SK-N-SH treated with all-trans-retinoic acid at 6 μM for 48 hours (cell line): ENCODE measurements at regions not wholly inside any gene's neighbourhood (a gene's known extent, or its start where the extent isn't known, plus 50 kb on each side); places are given as distances from the start of the nearest gene placed in this dataset.

Experiments
- ARNTL ChIP-seq: fragments of 450-650 bp; formaldehyde crosslinking; IDR thresholded peaks from 2 replicates; pipeline ENCODE4 v1.5.0; 2020; ENCODE audit warnings: low read depth, mild to moderate bottlenecking, moderate library complexity, borderline replicate concordance
- GLIS3 ChIP-seq: fragments of 250-450 bp; sonication (Bioruptor Pico); IDR thresholded peaks from 2 replicates; pipeline ENCODE4 v1.5.0; 2020; ENCODE audit warnings: mild to moderate bottlenecking, moderate library complexity
- ZNF565 ChIP-seq: fragments of 450-650 bp; formaldehyde crosslinking; conservative IDR thresholded peaks from 2 replicates; pipeline ENCODE4 v1.5.0; 2020; ENCODE audit warnings: low read depth, mild to moderate bottlenecking, moderate library complexity

DNA sequence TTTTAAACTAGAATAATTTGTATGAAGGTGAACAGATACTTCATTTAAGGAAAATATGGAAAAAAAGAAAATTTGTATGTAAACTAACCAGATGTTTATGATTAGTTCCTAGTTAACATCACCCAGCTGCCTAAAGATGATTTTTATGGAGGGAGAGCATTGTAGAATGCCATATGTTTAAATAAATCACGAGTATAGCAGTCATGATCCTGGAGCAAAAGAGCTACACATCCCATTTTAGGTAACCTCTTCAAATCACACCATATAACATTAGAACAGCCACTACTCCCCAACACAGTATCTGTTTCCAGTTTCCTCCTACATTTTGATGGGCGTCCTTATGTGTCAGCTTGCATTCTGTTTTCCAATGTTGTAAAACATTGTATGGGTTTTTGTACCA is 571.9 kb upstream of the FAM241A start:
- no peak for TF ChIP-seq GLIS3
- TF ChIP-seq ZNF565: no peak
- TF ChIP-seq ARNTL: no peak
